ENCODE measurements at regions not wholly inside any gene's neighbourhood (a gene's known extent, or its start where the extent isn't known, plus 50 kb on each side); places are given as distances from the start of the nearest gene placed in this dataset.

DNA sequence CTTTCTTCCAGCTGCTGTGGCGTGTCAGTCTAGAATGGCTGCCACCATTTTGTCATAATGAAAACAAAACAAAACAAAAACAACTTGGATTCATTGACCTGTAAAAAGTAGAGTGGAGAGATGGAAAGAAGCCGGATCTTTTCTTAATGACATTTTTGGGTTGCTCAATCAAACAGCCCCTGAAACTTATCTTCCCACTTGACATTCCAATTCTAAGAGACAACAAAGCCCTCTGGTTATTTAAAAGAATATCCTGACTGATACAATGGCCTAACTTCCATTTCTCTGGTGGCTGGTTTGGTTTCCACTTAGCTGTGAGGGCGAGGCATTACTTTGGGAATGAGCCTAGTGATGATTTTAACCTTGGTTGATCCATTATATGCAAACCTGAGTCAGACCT is 123.7 kb downstream of the AQP4 start (continued):
- TF ChIP-seq, protein P1, sequence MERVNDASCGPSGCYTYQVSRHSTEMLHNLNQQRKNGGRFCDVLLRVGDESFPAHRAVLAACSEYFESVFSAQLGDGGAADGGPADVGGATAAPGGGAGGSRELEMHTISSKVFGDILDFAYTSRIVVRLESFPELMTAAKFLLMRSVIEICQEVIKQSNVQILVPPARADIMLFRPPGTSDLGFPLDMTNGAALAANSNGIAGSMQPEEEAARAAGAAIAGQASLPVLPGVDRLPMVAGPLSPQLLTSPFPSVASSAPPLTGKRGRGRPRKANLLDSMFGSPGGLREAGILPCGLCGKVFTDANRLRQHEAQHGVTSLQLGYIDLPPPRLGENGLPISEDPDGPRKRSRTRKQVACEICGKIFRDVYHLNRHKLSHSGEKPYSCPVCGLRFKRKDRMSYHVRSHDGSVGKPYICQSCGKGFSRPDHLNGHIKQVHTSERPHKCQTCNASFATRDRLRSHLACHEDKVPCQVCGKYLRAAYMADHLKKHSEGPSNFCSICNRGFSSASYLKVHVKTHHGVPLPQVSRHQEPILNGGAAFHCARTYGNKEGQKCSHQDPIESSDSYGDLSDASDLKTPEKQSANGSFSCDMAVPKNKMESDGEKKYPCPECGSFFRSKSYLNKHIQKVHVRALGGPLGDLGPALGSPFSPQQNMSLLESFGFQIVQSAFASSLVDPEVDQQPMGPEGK (CRISPR knock-in tag; IDR thresholded peaks at IDR 0.05; ENCODE audit: borderline replicate concordance): no peak
- TF ChIP-seq, protein P2, sequence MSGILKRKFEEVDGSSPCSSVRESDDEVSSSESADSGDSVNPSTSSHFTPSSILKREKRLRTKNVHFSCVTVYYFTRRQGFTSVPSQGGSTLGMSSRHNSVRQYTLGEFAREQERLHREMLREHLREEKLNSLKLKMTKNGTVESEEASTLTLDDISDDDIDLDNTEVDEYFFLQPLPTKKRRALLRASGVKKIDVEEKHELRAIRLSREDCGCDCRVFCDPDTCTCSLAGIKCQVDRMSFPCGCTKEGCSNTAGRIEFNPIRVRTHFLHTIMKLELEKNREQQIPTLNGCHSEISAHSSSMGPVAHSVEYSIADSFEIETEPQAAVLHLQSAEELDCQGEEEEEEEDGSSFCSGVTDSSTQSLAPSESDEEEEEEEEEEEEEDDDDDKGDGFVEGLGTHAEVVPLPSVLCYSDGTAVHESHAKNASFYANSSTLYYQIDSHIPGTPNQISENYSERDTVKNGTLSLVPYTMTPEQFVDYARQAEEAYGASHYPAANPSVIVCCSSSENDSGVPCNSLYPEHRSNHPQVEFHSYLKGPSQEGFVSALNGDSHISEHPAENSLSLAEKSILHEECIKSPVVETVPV (CRISPR knock-in tag; IDR thresholded peaks at IDR 0.05): no peak
- TF ChIP-seq TOX (CRISPR knock-in tag; IDR thresholded peaks at IDR 0.05; ENCODE audit: borderline replicate concordance): no peak
- no peak for TF ChIP-seq ISL1 (CRISPR knock-in tag; IDR thresholded peaks at IDR 0.05)
- no peak for TF ChIP-seq GLIS3 (CRISPR knock-in tag; IDR thresholded peaks at IDR 0.05)
- TF ChIP-seq RARB (CRISPR knock-in tag; IDR thresholded peaks at IDR 0.05): no peak

DNA sequence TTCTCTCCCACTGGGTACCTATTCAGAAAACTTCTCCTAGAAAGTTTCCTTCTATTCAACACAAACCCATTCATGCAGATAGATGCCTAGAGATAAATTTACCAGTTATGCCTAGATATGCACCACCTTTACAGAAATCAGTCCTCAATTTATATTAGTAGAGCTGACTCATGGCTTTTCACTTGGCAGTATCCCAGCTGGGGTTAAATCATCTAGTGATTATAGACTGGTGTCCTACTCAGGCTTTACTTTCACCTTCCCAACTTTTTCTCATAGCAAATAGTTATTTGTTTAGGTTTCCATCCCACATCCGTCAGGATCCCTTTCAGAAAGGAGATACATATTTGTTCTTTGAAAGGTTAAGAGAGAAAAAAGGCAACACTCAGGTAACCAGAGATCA is 124.5 kb downstream of the AQP4 start:
- no peak for ATAC-seq
- no peak for TF ChIP-seq ZFP30 (CRISPR knock-in tag; IDR thresholded peaks at IDR 0.05)
- TF ChIP-seq ZFP3 (CRISPR knock-in tag; IDR thresholded peaks at IDR 0.05): no peak
- TF ChIP-seq TOX (CRISPR knock-in tag; IDR thresholded peaks at IDR 0.05; ENCODE audit: borderline replicate concordance): no peak
- TF ChIP-seq ZNF70 (CRISPR knock-in tag; IDR thresholded peaks at IDR 0.05): no peak
- TF ChIP-seq, protein P3, sequence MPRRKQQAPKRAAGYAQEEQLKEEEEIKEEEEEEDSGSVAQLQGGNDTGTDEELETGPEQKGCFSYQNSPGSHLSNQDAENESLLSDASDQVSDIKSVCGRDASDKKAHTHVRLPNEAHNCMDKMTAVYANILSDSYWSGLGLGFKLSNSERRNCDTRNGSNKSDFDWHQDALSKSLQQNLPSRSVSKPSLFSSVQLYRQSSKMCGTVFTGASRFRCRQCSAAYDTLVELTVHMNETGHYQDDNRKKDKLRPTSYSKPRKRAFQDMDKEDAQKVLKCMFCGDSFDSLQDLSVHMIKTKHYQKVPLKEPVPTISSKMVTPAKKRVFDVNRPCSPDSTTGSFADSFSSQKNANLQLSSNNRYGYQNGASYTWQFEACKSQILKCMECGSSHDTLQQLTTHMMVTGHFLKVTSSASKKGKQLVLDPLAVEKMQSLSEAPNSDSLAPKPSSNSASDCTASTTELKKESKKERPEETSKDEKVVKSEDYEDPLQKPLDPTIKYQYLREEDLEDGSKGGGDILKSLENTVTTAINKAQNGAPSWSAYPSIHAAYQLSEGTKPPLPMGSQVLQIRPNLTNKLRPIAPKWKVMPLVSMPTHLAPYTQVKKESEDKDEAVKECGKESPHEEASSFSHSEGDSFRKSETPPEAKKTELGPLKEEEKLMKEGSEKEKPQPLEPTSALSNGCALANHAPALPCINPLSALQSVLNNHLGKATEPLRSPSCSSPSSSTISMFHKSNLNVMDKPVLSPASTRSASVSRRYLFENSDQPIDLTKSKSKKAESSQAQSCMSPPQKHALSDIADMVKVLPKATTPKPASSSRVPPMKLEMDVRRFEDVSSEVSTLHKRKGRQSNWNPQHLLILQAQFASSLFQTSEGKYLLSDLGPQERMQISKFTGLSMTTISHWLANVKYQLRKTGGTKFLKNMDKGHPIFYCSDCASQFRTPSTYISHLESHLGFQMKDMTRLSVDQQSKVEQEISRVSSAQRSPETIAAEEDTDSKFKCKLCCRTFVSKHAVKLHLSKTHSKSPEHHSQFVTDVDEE (CRISPR knock-in tag; IDR thresholded peaks at IDR 0.05): no peak
- TF ChIP-seq PPARA (CRISPR knock-in tag; IDR thresholded peaks at IDR 0.05; ENCODE audit: borderline replicate concordance): no peak
- no peak for TF ChIP-seq ESRRG (CRISPR knock-in tag; IDR thresholded peaks at IDR 0.05)
- no peak for TF ChIP-seq ISL1 (CRISPR knock-in tag; IDR thresholded peaks at IDR 0.05)
- TF ChIP-seq ZNF565 (CRISPR knock-in tag; conservative IDR thresholded peaks at IDR 0.05; ENCODE audit: low read depth): no peak
- no peak for TF ChIP-seq ZNF8 (CRISPR knock-in tag; IDR thresholded peaks at IDR 0.05)

DNA sequence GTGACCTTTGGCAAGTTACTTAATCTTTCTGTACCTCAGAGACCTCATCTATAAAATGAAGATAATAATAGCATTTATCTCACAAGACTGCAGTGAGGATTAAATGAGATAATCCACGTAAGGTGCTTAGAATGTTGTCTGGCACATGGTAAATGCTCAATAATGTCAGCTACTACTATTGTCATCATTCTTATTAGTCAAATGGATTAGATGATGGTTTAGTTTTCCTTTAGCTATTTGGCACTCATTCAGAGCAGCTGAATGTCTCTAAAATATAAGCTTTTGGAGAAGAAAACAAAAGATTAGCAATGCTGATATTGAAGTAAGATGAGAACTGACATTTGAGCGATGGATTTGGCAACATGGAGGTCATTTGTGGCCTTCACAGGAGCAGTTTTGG is 125.1 kb downstream of the AQP4 start:
- TF ChIP-seq CSDC2 (CRISPR knock-in tag; IDR thresholded peaks at IDR 0.05) (no peak), TCF4 (CRISPR knock-in tag; IDR thresholded peaks at IDR 0.05; ENCODE audit: borderline replicate concordance) (no peak), ESRRG (CRISPR knock-in tag; IDR thresholded peaks at IDR 0.05) (no peak), TOX (CRISPR knock-in tag; IDR thresholded peaks at IDR 0.05; ENCODE audit: borderline replicate concordance) (no peak), ZFP30 (CRISPR knock-in tag; IDR thresholded peaks at IDR 0.05) (no peak), PPARA (CRISPR knock-in tag; IDR thresholded peaks at IDR 0.05; ENCODE audit: borderline replicate concordance) (no peak), SNAI2 (CRISPR knock-in tag; IDR thresholded peaks at IDR 0.05) (no peak), BACH2 (CRISPR knock-in tag; IDR thresholded peaks at IDR 0.05; ENCODE audit: borderline replicate concordance) (no peak), OSR1 (CRISPR knock-in tag; IDR thresholded peaks at IDR 0.05) (no peak), ARNTL (CRISPR knock-in tag; IDR thresholded peaks at IDR 0.05; ENCODE audit: borderline replicate concordance, low read depth) (no peak), ZNF70 (CRISPR knock-in tag; IDR thresholded peaks at IDR 0.05) (no peak), ZFP3 (CRISPR knock-in tag; IDR thresholded peaks at IDR 0.05) (no peak), ZC3H10 (CRISPR knock-in tag; IDR thresholded peaks at IDR 0.05) (no peak), ZNF8 (CRISPR knock-in tag; IDR thresholded peaks at IDR 0.05) (no peak), RARB (CRISPR knock-in tag; IDR thresholded peaks at IDR 0.05) (no peak)
- TF ChIP-seq, protein P3 (CRISPR knock-in tag; IDR thresholded peaks at IDR 0.05): no peak
- TF ChIP-seq, protein P2 (CRISPR knock-in tag; IDR thresholded peaks at IDR 0.05): no peak
- no peak for ATAC-seq
